Right atrium auricular region (tissue), 2 donors: ENCODE measurements at regions not wholly inside any gene's neighbourhood (a gene's known extent, or its start where the extent isn't known, plus 50 kb on each side); places are given as distances from the start of the nearest gene placed in this dataset.

Source experiments
- DNase-seq: peaks from one replicate; pipeline ENCODE4 v3.0.0-alpha.2; 2019; ENCODE audit warnings: low spot score
- H3K27ac ChIP-seq, 2 donors: fragments of 200-600 bp; sonication (generic); 1 replicate in 1 of 2; 2 replicates in 1 of 2; pipeline ENCODE4 v1.5.1; 2016 to 2019
- H3K27me3 ChIP-seq, 2 donors: fragments of 200-600 bp; sonication (generic); one replicate each; pipeline versions ENCODE4 v1.5.1 to v1.6.0; 2017 to 2019
- H3K36me3 ChIP-seq: fragments of 200-600 bp; sonication (generic); one replicate; pipeline ENCODE4 v1.5.1; 2016
- H3K4me1 ChIP-seq, 2 donors: fragments of 200-600 bp; sonication (generic); one replicate each; pipeline versions ENCODE4 v1.5.1 to v1.6.0; 2017 to 2019
- H3K4me3 ChIP-seq, 2 donors: fragments of 200-600 bp; sonication (generic); 1 replicate in 1 of 2; 2 replicates in 1 of 2; pipeline ENCODE4 v1.5.1; 2017 to 2019; ENCODE audit warnings: mild to moderate bottlenecking in 1 of 2, moderate library complexity in 1 of 2
- H3K9me3 ChIP-seq, 2 donors: fragments of 200-600 bp; sonication (generic); one replicate each; pipeline ENCODE4 v1.5.1; 2019
- CTCF ChIP-seq, 2 donors: fragments of 200-600 bp; sonication (generic); IDR thresholded peaks; one replicate each; pipeline ENCODE4 v1.5.1; 2019; ENCODE audit warnings: antibody characterized with exemption in 2 of 2

GRCh38 chr5:161134083-161134482 is 282.1 kb upstream of the ATP10B start:
- no peak for TF ChIP-seq CTCF (IDR thresholded peaks at IDR 0.05)
- H3K4me3 ChIP-seq = no peak overlapping the region

GRCh38 chr5:161115941-161116340 is 263.9 kb upstream of the ATP10B start:
- no peak for DNase-seq
- Histone ChIP-seq H3K9me3 (no peaks in the 10 kb centered on the region), H3K4me1 (no peaks in the 10 kb centered on the region), H3K27me3 (no peaks in the 10 kb centered on the region), H3K36me3 (no peaks in the 10 kb centered on the region), H3K4me3 (no peak overlapping the region), H3K27ac (no peak overlapping the region)
- no peak for TF ChIP-seq CTCF (IDR thresholded peaks at IDR 0.05)

More at GRCh38 chr5:161134083-161134482, 282.1 kb upstream of the ATP10B start:
- no peak for DNase-seq
- Histone ChIP-seq H3K9me3 (no peaks in the 10 kb centered on the region), H3K4me1 (no peaks in the 10 kb centered on the region), H3K36me3 (no peaks in the 10 kb centered on the region), H3K27me3 (no peaks in the 10 kb centered on the region), H3K27ac (no peak overlapping the region)

- Histone ChIP-seq H3K27ac (no peak overlapping the region), H3K4me3 (no peak overlapping the region), H3K9me3 (no peaks in the 10 kb centered on the region), H3K4me1 (no peaks in the 10 kb centered on the region), H3K27me3 (no peaks in the 10 kb centered on the region), H3K36me3 (no peaks in the 10 kb centered on the region)
- no peak for TF ChIP-seq CTCF (IDR thresholded peaks at IDR 0.05)
- no peak for DNase-seq
These were observed 260.4 kb upstream of the ATP10B start for GRCh38 chr5:161112371-161112770.

GRCh38 chr5:161105525-161105924 is 253.5 kb upstream of the ATP10B start:
- Histone ChIP-seq H3K36me3 (no peaks in the 10 kb centered on the region), H3K4me3 (no peak overlapping the region), H3K27ac (no peak overlapping the region), H3K27me3 (no peaks in the 10 kb centered on the region), H3K9me3 (no peaks in the 10 kb centered on the region), H3K4me1 (no peaks in the 10 kb centered on the region)
- no peak for TF ChIP-seq CTCF (IDR thresholded peaks at IDR 0.05)
- DNase-seq = no peak

- Histone ChIP-seq H3K4me1 (no peaks in the 10 kb centered on the region), H3K9me3 (no peaks in the 10 kb centered on the region), H3K27me3 (no peaks in the 10 kb centered on the region), H3K36me3 (no peaks in the 10 kb centered on the region), H3K4me3 (no peak overlapping the region), H3K27ac (no peak overlapping the region)
- no peak for TF ChIP-seq CTCF (IDR thresholded peaks at IDR 0.05)
- no peak for DNase-seq
These were observed 246.5 kb upstream of the ATP10B start for GRCh38 chr5:161098516-161098915.

- no peak for TF ChIP-seq CTCF (IDR thresholded peaks at IDR 0.05)
- Histone ChIP-seq H3K9me3 (no peaks in the 10 kb centered on the region), H3K36me3 (no peaks in the 10 kb centered on the region), H3K27ac (no peak overlapping the region), H3K4me3 (no peak overlapping the region), H3K4me1 (no peaks in the 10 kb centered on the region), H3K27me3 (no peaks in the 10 kb centered on the region)
- no peak for DNase-seq
These were observed 244.6 kb upstream of the ATP10B start for GRCh38 chr5:161096581-161096980.
